Activated naive CD8-positive, alpha-beta T cell (primary cell): ENCODE measurements at regions not wholly inside any gene's neighbourhood (a gene's known extent, or its start where the extent isn't known, plus 50 kb on each side); places are given as distances from the start of the nearest gene placed in this dataset.

Experiments used
- H3K27ac Mint-ChIP-seq: one replicate; pipeline ENCODE4 v1.8.0; 2021; ENCODE audit warnings: mixed read lengths
- H3K27me3 Mint-ChIP-seq: one replicate; pipeline ENCODE4 v1.8.0; 2021; ENCODE audit warnings: mixed read lengths
- H3K36me3 Mint-ChIP-seq: one replicate; pipeline ENCODE4 v1.8.0; 2021; ENCODE audit warnings: mixed read lengths
- H3K4me1 Mint-ChIP-seq: one replicate; pipeline ENCODE4 v1.8.0; 2021; ENCODE audit warnings: low read depth, mixed read lengths
- H3K4me3 Mint-ChIP-seq: one replicate; pipeline ENCODE4 v1.8.0; 2021; ENCODE audit warnings: mild to moderate bottlenecking, mixed read lengths
- H3K9me3 Mint-ChIP-seq: one replicate; pipeline ENCODE4 v1.8.0; 2021; ENCODE audit warnings: low read depth, mixed read lengths

DNA sequence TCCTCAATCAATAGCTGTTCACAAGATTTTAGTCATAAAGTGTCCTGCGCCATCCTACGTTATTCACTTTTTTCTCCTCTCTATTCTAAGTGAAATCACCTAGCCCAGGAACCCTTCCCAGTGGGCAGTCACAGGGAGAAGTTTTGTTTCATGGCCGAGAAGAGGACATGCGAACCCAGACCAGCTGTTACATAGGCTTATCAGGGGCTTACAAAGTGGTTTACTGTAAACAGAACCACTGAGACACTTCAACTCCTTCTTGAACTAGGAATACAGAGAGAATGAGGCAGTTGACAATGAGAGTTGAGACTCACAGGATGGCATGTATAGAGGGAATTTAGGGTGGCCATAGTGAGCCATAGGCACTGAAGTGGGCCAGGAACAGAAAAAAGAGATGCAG, 246.9 kb upstream of the GLI3 start:
- Mint-ChIP-seq H3K4me3 (no peak overlapping the region), H3K9me3 (peaks cover 4% of the 10 kb centered on the region), H3K4me1 (no peaks in the 10 kb centered on the region), H3K36me3 (no peaks in the 10 kb centered on the region), H3K27me3 (peaks cover 1% of the 10 kb centered on the region), H3K27ac (no peak overlapping the region)

DNA sequence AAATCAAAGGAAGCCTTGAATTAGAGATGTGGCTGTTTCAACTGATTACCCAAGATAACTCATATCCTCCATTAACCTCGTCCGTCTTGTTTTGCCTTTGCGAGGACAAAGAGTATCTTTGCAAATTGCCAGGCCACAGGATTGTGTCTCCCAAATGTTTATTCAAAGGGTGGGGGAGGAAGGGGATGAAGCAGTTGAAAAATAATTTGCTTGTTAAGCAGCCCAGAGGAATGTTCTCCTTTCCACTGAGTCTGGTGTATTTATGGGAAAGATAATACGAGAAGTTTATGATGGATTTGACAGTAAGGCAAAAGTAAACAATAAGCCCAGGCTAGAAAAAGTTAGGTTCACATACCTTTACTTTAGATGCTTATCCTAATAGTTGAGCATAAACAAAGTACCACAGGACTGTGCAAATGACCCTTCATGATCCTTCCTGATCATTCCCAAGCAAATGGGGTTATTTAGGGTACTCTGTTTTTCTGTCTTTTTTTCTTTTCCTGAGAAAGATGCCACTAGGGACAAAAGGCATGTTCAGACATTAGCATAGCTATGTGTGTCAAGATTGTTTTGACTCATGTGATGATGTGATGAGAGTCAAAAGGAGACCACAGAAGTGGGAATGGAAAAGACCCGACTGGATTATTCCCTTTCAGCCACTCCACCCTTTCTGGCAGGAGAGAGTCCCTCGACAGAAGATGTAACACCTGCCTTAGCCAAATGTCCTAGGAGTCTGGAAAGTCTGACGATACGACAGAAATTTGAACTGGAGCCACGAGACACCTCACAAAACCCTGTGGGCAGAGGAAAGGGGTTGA, 243.0 kb upstream of the GLI3 start:
- Mint-ChIP-seq H3K4me3 (no peak overlapping the region), H3K4me1 (no peaks in the 10 kb centered on the region), H3K9me3 (no peaks in the 10 kb centered on the region), H3K27ac (no peak overlapping the region), H3K36me3 (no peaks in the 10 kb centered on the region), H3K27me3 (peaks cover 1% of the 10 kb centered on the region)

DNA sequence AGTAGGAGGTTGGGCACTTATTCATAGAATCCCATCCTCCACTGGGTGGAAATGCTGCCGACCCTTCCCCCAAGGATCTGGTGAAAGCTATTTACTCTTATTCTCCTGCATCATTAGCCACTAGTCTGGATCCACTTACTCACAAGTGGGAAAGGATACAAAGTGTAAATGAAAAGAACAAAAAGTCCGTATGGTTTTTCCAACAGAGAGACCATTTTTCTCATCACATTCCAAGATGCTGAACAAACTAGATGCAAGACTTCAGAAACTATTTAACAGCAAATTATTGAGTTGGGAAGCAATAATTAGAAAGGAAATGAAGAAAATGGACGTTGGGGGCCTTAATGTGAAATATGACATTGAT, 242.4 kb upstream of the GLI3 start:
- Mint-ChIP-seq H3K4me3 (no peak overlapping the region), H3K27me3 (peaks cover 1% of the 10 kb centered on the region)

GRCh38 chr7:42478717-42479116, 241.7 kb upstream of the GLI3 start:
- H3K9me3 Mint-ChIP-seq: no peaks in the 10 kb centered on the region
- H3K36me3 Mint-ChIP-seq: no peaks in the 10 kb centered on the region
- peaks cover 1% of the 10 kb centered on the region for H3K27me3 Mint-ChIP-seq

More for the DNA sequence above, 242.4 kb upstream of the GLI3 start:
- Mint-ChIP-seq H3K27ac (no peak overlapping the region), H3K36me3 (no peaks in the 10 kb centered on the region), H3K9me3 (no peaks in the 10 kb centered on the region), H3K4me1 (no peaks in the 10 kb centered on the region)

GRCh38 chr7:42476255-42476654, 239.2 kb upstream of the GLI3 start:
- Mint-ChIP-seq H3K9me3 (no peaks in the 10 kb centered on the region), H3K27me3 (peaks cover 1% of the 10 kb centered on the region), H3K4me1 (no peaks in the 10 kb centered on the region), H3K4me3 (no peak overlapping the region), H3K27ac (no peak overlapping the region), H3K36me3 (no peaks in the 10 kb centered on the region)

More at GRCh38 chr7:42478717-42479116, 241.7 kb upstream of the GLI3 start:
- Mint-ChIP-seq H3K4me3 (no peak overlapping the region), H3K27ac (no peak overlapping the region), H3K4me1 (no peaks in the 10 kb centered on the region)

- H3K9me3 Mint-ChIP-seq: no peaks in the 10 kb centered on the region
- peaks cover 1% of the 10 kb centered on the region for H3K27me3 Mint-ChIP-seq
- no peak overlapping the region for H3K4me3 Mint-ChIP-seq
- no peaks in the 10 kb centered on the region for H3K36me3 Mint-ChIP-seq
- H3K4me1 Mint-ChIP-seq: no peaks in the 10 kb centered on the region
- no peak overlapping the region for H3K27ac Mint-ChIP-seq
These were observed 238.1 kb upstream of the GLI3 start for GRCh38 chr7:42475082-42475481.

DNA sequence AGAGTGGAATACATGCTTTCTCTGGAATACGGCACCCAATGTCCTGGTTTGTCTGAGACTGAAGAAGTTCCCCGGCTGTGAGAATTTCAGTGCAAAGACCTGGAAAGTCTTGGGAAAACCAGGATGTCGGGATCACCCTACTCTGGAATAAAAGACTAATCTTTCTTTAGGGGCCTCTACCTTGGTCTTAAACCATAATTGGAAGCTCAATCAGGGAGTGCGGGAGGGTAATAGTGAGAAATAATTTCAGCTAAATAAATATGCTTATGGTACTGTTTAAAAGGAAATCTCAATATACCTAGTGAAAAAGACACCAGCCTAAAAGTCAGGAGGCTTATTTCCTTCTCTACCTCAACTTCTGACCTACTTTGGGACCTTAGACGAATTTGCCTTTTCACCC, 236.1 kb upstream of the GLI3 start:
- Mint-ChIP-seq H3K9me3 (no peaks in the 10 kb centered on the region), H3K27ac (no peak overlapping the region), H3K4me1 (no peaks in the 10 kb centered on the region), H3K36me3 (no peaks in the 10 kb centered on the region), H3K27me3 (peaks cover 1% of the 10 kb centered on the region), H3K4me3 (no peak overlapping the region)

- no peaks in the 10 kb centered on the region for H3K9me3 Mint-ChIP-seq
- no peak overlapping the region for H3K4me3 Mint-ChIP-seq
- H3K27ac Mint-ChIP-seq: no peak overlapping the region
- no peaks in the 10 kb centered on the region for H3K27me3 Mint-ChIP-seq
- no peaks in the 10 kb centered on the region for H3K4me1 Mint-ChIP-seq
- H3K36me3 Mint-ChIP-seq: no peaks in the 10 kb centered on the region
These were observed 234.7 kb upstream of the GLI3 start for GRCh38 chr7:42471573-42472174.

DNA sequence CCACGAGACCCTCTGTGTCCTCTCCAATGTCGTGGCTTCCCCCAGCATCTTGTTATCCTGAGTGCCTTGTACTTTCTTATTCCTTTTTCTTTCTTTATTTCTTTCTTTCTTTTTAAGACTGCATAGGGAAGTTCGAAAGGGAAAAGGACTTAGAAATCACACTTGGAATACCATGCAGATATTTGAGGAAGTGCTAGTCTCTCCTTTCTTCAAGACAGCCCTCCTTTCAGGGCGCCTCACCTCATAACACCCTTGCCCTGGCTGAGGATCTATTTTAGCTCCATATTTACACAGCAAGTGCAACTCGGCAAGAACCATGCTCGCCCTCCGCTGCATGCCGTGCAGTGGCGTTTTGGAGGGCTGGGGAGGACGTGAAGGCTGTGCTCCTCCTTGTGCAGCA, 232.3 kb upstream of the GLI3 start:
- Mint-ChIP-seq H3K9me3 (no peaks in the 10 kb centered on the region), H3K4me3 (no peak overlapping the region), H3K4me1 (no peaks in the 10 kb centered on the region)

GRCh38 chr7:42468471-42468870, 231.5 kb upstream of the GLI3 start:
- H3K36me3 Mint-ChIP-seq: no peaks in the 10 kb centered on the region
- no peak overlapping the region for H3K4me3 Mint-ChIP-seq
- no peak overlapping the region for H3K27ac Mint-ChIP-seq
- H3K9me3 Mint-ChIP-seq: peaks cover 4% of the 10 kb centered on the region
- H3K4me1 Mint-ChIP-seq: no peaks in the 10 kb centered on the region
- H3K27me3 Mint-ChIP-seq: no peaks in the 10 kb centered on the region

More for the DNA sequence above, 232.3 kb upstream of the GLI3 start:
- Mint-ChIP-seq H3K27ac (no peak overlapping the region), H3K27me3 (no peaks in the 10 kb centered on the region), H3K36me3 (no peaks in the 10 kb centered on the region)

- H3K4me3 Mint-ChIP-seq: no peak overlapping the region
- no peaks in the 10 kb centered on the region for H3K36me3 Mint-ChIP-seq
- no peak overlapping the region for H3K27ac Mint-ChIP-seq
- H3K4me1 Mint-ChIP-seq: no peaks in the 10 kb centered on the region
- peaks cover 4% of the 10 kb centered on the region for H3K9me3 Mint-ChIP-seq
- H3K27me3 Mint-ChIP-seq: no peaks in the 10 kb centered on the region
These were observed 224.5 kb upstream of the GLI3 start for GRCh38 chr7:42461537-42461936.

DNA sequence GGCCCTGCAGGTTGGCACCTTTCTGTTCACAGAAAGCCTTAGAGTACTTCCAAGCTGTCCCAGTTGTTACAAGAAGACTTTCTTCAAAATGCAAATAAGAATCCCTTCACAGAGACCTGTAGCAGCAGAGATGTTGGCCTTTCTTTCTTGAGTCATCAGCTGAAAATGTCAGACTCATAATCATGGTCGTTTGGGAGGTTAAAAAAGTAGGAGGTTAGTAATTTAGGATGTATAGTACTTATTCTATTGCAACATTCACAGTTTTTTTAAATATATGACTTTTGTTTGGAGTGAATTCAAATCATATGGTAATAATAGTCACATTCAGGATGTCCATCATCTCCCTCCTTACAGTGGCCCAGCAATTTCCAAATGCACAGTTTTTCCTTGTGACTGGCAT, 223.9 kb upstream of the GLI3 start:
- H3K27ac Mint-ChIP-seq: no peak overlapping the region
- no peaks in the 10 kb centered on the region for H3K4me1 Mint-ChIP-seq
- H3K9me3 Mint-ChIP-seq: peaks cover 4% of the 10 kb centered on the region
- no peak overlapping the region for H3K4me3 Mint-ChIP-seq
- H3K27me3 Mint-ChIP-seq: no peaks in the 10 kb centered on the region
- no peaks in the 10 kb centered on the region for H3K36me3 Mint-ChIP-seq

- Mint-ChIP-seq H3K4me3 (no peak overlapping the region), H3K27ac (no peak overlapping the region), H3K27me3 (no peaks in the 10 kb centered on the region), H3K4me1 (no peaks in the 10 kb centered on the region), H3K36me3 (no peaks in the 10 kb centered on the region), H3K9me3 (peaks cover 4% of the 10 kb centered on the region)
These were observed 223.1 kb upstream of the GLI3 start for GRCh38 chr7:42460148-42460547.

GRCh38 chr7:42457663-42458062, 220.7 kb upstream of the GLI3 start:
- no peak overlapping the region for H3K4me3 Mint-ChIP-seq
- peaks cover 2% of the 10 kb centered on the region for H3K4me1 Mint-ChIP-seq
- H3K27ac Mint-ChIP-seq: no peak overlapping the region
- H3K27me3 Mint-ChIP-seq: no peaks in the 10 kb centered on the region
- no peaks in the 10 kb centered on the region for H3K9me3 Mint-ChIP-seq
- no peaks in the 10 kb centered on the region for H3K36me3 Mint-ChIP-seq

DNA sequence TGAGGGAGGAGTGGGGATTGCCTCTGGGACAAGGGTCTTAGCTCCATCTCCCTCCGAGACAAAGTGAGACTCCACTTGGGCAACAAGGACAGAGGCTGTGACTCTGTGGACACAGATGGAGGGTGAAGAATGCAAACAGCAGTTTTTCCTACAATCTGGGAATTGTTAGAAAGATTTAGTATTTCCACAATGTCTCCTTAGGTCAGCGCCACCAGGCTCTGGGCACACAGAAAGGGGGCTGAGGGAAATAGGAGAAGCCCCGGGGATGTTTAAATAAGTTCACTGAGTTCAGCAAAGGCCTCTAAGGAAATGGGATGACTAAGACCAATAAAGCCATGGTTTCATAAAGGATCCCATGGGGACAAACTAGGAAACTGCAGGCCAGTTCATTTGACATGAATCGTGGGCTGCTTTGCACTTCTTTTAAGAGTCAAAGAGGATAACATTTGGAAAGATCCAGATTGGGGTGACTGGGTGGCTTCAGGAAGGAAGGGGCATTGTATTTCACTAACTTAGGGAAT, 219.8 kb upstream of the GLI3 start:
- no peak overlapping the region for H3K4me3 Mint-ChIP-seq
- peaks cover 2% of the 10 kb centered on the region for H3K4me1 Mint-ChIP-seq
- no peaks in the 10 kb centered on the region for H3K9me3 Mint-ChIP-seq
- H3K36me3 Mint-ChIP-seq: no peaks in the 10 kb centered on the region
- H3K27ac Mint-ChIP-seq: no peak overlapping the region
- no peaks in the 10 kb centered on the region for H3K27me3 Mint-ChIP-seq

- peaks cover 2% of the 10 kb centered on the region for H3K4me1 Mint-ChIP-seq
- no peak overlapping the region for H3K27ac Mint-ChIP-seq
- H3K27me3 Mint-ChIP-seq: no peaks in the 10 kb centered on the region
- no peaks in the 10 kb centered on the region for H3K9me3 Mint-ChIP-seq
- H3K36me3 Mint-ChIP-seq: no peaks in the 10 kb centered on the region
- H3K4me3 Mint-ChIP-seq: no peak overlapping the region
These were observed 219.3 kb upstream of the GLI3 start for GRCh38 chr7:42456267-42456666.
